CD4-positive, alpha-beta T cell treated with Interleukin-12 subunit alpha and Interleukin-12 subunit beta, for 1 hour (primary cell): ENCODE measurements at regions not wholly inside any gene's neighbourhood (a gene's known extent, or its start where the extent isn't known, plus 50 kb on each side); places are given as distances from the start of the nearest gene placed in this dataset.

Experiments
- DNase-seq: peaks from one replicate; pipeline ENCODE4 v3.0.0-alpha.2; 2020

DNA sequence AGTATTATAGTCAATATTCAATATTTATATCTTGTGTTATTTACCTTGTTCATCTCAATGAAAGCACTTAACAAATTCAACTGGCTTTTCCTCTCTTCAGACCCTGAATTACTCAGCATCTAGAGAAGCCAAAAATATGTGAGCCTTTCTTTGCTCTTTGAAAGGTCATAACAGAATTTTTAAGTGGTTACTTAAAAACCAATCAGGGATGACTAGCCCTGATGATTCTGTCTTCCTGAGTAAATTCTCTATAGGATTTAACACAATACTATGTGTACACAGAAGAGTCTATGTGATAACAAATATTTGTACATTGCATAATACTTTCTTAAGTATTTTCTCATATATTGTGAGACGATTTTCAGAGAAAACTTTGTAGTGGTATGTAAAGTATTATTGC, 546.3 kb downstream of the MAT2B start:
- DNase-seq, result no peak

DNA sequence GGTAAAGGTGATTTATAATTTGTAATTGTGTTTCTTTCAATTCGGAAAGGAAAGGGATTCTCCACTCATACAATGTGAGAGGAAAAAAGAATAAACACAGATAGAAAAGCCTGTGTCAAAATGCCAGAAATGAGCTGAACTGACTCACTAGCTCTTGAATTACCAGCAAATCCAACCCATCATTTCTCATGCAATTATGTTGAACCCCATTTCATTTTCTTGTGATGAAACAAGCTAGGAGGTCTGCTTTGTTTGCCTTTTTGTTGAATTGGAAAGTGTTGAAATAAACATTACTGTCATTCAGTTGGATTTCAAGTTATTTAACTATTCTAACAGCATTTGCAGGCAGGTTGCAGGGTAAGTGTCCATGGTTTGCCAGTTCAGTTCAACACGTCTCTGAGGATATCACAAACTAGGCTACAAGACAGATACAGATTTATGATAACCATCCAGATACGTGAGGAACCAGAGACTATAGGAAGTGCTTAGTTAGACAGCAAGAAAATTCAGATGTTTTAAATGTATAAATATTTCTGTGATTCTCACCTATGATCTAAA, 547.2 kb downstream of the MAT2B start:
- DNase-seq, result no peak

DNA sequence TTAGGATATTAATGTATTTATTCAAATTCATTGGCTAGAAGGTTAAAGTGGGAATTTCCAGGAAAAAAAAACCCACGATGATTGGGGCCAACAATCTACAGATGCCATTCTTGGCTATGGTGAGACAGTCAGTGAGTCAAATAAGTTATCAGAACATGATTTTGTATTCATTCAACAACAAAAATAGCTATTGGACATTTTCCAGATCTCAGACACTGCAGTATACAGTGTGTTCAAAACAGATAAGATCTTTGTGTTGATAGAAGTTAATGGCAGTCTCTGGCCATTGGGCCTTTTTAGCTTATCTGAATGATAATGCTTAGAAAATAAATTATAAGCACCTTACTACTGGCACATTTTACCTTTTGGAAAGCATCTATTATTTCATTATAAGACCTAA, 547.7 kb downstream of the MAT2B start:
- DNase-seq, result no peak

GRCh38 chr5:164054461-164054860, 549.0 kb downstream of the MAT2B start:
- DNase-seq, result no peak

GRCh38 chr5:164057121-164057520, 551.7 kb downstream of the MAT2B start:
- DNase-seq, result no peak

GRCh38 chr5:164058621-164059020, 553.2 kb downstream of the MAT2B start:
- DNase-seq, result no peak

DNA sequence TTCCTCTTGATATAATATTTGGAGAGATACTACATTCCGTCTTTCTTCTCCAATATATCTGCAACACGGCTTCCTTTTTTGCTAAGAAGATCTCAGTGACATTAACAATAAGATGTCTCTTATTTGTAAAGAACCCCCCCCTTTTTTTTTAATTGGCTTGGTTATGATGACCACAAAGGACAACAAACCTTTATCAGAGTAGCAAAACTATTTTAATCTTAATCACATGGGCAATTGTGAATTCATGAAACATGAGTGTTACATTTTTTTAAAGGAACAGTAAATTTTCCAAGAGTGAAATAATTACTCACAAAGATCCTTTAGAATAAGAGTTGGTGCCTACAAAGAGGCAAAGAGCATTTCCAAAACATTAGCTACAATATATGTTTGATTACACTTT, 554.1 kb downstream of the MAT2B start:
- no peak for DNase-seq

DNA sequence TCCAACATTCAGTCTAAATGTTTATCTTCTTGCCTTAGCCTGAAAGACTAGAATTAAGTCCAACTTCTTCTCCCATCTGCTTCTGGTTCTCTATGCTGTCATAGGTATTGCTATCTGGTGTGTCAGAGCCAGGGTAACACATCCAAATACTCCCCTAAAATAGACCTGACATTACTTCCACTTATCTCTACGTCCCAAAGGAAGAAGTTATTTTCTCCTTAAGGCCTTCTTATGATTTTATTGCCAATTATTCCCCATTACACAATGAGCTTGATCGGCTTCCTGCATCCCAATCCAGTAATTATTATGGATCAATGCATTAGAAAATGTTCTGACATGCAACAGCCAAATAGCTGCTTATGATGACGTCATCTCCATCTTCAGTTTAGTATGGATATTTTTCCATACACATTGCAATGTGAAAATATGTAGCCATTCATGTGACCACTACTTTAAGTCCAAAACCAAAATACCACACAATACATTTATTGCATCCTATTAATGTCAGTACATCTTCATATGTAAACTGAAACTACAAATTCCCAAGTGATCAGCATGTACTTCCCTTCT, 555.5 kb downstream of the MAT2B start:
- DNase-seq, result no peak

DNA sequence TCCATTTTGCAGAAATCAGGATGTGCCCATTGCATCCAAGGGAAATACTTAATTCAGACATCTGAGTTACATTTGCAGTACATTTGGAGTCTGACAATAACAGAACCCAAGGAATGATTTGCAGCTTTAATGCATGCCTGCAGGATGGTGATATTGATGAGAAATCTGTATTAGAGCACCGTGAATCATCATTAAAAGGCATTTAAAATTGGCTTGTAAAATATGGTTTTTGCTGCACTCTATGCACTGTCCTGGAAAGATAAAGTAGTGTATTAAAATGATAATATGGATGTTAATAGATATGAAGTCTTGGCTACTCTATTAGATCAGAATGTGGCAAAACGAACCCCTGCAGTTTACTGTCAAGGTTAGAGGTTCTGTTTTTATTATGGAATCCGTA, 556.9 kb downstream of the MAT2B start:
- no peak for DNase-seq

DNA sequence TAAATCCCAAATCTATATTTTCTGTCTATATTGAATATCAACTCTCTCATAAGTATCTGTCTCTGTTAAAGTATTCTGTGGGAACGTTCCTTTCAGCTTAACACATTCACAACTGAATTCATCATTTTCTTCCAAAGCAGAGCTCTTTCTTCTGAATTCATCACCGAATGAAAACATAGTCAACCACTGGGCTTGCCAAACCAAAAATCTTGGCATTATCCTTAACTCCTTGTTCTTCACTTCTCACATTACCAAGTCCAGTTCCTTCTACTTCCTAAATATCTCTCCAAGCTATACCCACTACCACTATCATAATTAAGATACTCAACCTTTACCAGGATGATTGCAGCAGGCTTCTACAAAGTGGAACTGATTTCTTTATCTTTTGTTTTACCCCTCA, 559.8 kb downstream of the MAT2B start:
- no peak for DNase-seq

DNA sequence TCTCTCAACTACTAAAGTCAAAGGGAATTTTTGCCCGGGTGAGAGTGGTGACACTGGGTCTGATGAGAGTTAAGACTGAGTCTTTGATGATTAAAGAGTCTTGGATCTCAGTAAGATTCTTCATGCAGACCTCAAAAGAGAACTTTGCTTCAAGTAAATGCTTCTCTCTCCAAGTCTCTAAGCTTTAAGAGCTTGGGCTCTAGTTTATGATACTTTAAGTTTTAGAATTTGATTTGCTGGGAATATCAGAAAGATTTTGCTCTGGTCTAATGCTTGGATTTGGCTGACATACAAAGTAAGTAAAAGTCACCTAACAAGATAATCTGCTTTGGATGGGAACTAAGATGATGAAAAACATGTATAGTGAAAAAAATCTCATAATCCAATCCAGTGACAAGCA, 566.3 kb downstream of the MAT2B start:
- DNase-seq, result no peak

- DNase-seq, result no peak
These were observed 567.7 kb downstream of the MAT2B start for GRCh38 chr5:164073081-164073480.

GRCh38 chr5:164076556-164076955, 571.1 kb downstream of the MAT2B start:
- no peak for DNase-seq

DNA sequence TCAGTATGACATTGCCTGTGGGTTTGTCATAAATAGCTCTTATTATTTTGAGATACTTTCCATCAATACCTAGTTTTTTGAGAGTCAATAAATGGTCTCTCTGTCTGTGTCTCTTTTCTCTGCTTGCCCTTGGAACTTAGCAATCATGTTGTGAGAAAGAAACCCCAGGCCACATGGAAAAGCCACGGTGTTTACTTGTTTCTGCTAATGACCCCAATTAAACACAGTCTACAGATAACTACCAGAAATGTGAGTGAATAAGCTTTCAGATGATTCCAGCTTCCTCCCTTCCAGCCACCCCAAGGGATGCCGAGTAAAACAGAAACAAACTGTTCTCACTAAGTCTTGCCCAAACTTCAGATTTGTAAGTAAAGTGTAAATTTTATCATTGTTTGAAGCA, 584.9 kb downstream of the MAT2B start:
- DNase-seq, result no peak

GRCh38 chr5:164091836-164092235, 586.4 kb downstream of the MAT2B start:
- DNase-seq, result no peak

- no peak for DNase-seq
These were observed 588.9 kb downstream of the MAT2B start for GRCh38 chr5:164094291-164094690.

DNA sequence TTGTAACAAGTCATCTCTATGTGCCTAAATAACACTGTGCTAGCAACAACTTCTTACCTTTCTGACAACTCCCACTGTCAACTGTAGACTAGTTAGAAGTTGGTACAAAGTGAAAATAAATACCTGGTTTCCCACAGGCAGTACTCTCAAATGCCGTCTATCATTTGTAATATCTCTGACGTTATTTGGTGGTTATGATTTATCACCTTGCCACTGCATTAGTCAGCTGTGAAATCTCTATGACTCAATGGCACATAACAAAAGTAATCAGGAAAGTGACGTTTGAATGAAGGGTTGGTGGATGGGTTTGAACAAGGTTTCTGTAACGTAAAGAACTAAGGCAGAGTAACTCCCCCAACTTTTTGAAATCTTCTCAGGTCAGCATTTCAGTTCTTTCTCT, 592.3 kb downstream of the MAT2B start:
- DNase-seq, result no peak

- no peak for DNase-seq
These were observed 593.1 kb downstream of the MAT2B start for GRCh38 chr5:164098531-164098930.

DNA sequence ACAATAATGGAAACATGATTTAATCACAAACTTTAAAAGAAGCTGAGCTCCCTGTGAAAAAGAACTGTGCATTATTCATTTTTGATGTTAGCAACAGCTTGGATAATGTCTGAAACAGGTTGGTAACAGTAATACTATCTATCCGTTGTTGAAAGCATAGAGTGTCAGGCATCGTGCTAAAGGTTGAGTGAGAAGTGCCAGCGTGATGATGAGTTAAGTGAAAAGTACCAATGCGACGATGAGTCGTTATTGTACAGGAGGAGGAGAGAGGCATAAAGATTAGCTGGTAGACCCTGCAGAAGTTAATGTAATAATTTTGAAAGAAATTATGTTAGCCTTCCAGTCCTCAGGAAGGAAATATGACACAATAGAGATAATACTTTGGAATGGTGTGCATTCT, 593.6 kb downstream of the MAT2B start:
- no peak for DNase-seq

DNA sequence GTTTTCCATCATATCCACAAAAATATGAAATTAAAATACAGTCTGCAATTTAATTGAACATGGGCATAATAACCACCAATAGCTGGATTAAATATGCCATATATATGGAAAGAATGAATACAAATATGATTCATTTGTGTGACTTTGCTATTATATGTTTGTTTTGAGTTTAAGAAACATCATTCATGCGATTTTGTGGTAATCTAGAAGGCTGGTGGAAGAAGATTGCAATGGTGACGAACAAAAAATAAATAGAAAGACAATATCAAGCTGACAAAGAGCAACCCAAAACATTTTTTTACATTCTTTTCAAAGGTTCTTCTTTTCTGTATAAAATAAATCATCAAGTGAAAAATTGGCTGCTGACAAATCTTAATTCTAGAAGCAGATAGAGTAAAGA, 610.0 kb downstream of the MAT2B start:
- no peak for DNase-seq

DNA sequence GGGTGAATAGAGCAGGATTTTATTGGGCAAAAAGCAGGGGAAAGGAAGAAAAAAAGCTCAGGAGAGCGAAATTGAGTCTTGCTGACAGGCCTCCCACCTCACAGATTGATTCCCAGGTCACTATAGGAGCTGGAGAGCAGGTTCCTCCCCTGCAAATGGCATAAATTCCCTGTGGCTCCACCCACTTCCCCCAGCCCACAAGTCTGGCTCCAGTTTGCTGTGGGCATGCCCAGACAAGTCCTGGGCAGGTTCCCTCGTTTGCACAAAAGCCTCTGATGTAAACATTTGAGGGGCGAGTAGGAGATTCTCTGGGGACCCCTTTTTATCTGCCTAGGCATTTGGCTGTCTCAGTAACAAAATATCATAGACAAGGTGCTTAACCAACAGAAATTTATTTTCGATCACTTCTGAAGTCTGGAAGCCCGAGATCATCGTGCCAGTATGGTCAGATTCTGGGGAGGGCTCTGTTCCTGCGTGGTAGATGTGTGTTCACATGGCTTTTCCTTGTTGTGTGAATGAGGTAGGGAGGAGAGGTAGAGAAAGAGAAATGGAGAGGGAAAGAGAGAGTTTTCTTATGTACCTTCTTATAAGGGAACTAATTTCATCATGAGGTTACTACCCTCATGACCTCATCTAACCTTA, 614.5 kb downstream of the MAT2B start:
- DNase-seq, result no peak

GRCh38 chr5:164127527-164127926, 622.1 kb downstream of the MAT2B start:
- no peak for DNase-seq

DNA sequence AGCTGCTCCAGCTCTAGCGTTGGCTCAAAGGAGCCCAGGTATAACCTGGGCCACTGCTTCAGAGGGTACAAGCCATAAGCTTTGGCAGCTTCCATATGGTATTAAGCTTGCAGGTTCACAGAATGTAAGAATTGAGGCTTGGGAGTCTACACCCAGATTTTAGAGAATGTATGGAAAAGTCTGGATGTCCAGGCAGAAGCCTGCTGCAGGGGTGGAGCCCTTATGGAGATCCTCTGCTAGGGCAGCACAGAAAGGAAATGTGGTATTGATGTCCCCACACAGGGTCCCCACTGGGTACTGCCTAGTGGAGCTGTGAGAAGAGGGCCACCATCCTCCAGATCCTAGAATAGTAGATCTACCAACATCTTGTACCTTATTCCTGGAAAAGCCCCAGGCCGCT, 626.9 kb downstream of the MAT2B start:
- DNase-seq, result no peak

DNA sequence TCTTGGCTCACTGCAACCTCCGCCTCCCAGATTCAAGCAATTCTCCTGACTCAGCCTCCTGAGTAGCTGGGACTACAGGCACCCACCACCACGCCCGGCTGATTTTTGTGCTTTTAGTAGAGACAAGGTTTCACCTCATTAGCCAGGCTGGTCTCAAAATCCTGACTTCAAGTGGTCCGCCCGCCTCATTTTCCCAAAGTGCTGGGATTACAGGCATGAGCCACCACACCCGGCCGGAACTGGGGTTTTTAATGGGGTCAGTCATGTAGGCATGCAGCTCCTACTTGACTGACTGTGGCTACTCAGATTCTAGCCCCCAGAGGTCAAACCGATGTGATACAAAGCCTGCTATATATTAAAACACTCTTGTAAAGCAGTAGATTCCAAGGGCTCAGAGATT, 631.7 kb downstream of the MAT2B start:
- DNase-seq, result no peak

- DNase-seq, result no peak
These were observed 634.0 kb downstream of the MAT2B start for GRCh38 chr5:164139423-164139822.
